ENCODE measurements at regions not wholly inside any gene's neighbourhood (a gene's known extent, or its start where the extent isn't known, plus 50 kb on each side); places are given as distances from the start of the nearest gene placed in this dataset.

DNA sequence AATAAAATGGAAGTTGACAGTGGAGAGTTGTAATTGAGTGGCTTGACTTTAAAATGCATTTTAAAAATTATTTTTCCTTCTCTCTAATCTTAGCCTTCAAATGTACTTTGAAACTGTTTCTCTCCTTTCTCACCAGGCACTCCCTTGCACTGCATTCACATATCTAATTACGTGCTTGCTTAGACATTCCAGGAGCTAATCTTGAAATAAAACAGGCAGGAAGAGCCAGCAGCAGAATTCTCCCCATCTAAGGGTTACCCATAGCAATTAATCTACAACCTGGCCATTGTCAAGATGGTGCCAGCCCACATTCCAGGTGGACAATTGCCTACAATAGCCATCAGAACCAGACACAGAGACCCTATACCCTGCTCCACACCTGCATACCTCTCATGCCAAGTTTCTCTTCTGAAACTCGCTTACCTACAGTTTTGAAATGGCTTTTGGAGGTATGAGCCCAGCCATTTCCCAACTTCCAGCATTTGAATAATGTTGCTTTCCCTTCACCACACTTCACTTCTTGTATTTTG lies 167.6 kb upstream of the GJE1 start:
- TF ChIP-seq CTCF (IDR thresholded peaks at IDR 0.05), result no peak
- no peak for TF ChIP-seq POLR2A (IDR thresholded peaks at IDR 0.05)
